ENCODE measurements at regions not wholly inside any gene's neighbourhood (a gene's known extent, or its start where the extent isn't known, plus 50 kb on each side); places are given as distances from the start of the nearest gene placed in this dataset.

- TF ChIP-seq POLR2AphosphoS5 (IDR thresholded peaks at IDR 0.05; ENCODE audit: low read depth) (no peak), CTCF (IDR thresholded peaks at IDR 0.05; ENCODE audit: insufficient read depth, low read length) (no peak), GABPA (IDR thresholded peaks at IDR 0.05; ENCODE audit: low read depth) (no peak), REST (IDR thresholded peaks at IDR 0.05; ENCODE audit: insufficient replicate concordance, low read depth) (no peak), SPI1 (IDR thresholded peaks at IDR 0.05; ENCODE audit: borderline replicate concordance, low read depth) (no peak)
These were observed 79.2 kb upstream of the FNDC3B start for GRCh38 chr3:171960159-171960558.

All from HL-60 (cell line).